ENCODE measurements at regions not wholly inside any gene's neighbourhood (a gene's known extent, or its start where the extent isn't known, plus 50 kb on each side); places are given as distances from the start of the nearest gene placed in this dataset.
A peak's percentile ranks its signal among the peaks of the same experiment; 100 is the strongest.
"Not testable (repeated sequence)": the region's sequence is repeated elsewhere in the genome, so short reads cannot be mapped to it uniquely, and the experiment has no call there.

GRCh38 chr12:75644472-75645072 is 133.2 kb upstream of the KRR1 start:
- Mint-ChIP-seq H3K27ac (no peak overlapping the region), H3K9me3 (no peaks in the 10 kb centered on the region), H3K4me1 (peaks cover 4 to 16% (median 14%) of the 10 kb centered on the region in 4 donors), H3K4me3 (no peak overlapping the region), H3K27me3 (no peaks in the 10 kb centered on the region), H3K36me3 (no peaks in the 10 kb centered on the region)
- H3K36me3 ChIP-seq (ENCODE audit: control insufficient read depth, insufficient read depth, low read length) = no peaks in the 10 kb centered on the region
- no peak overlapping the region for H3K27ac ChIP-seq (ENCODE audit: insufficient read depth, low read length, poor library complexity, severe bottlenecking)
- H3K4me3 ChIP-seq (ENCODE audit: low read depth, low read length) = no peak overlapping the region
- no peaks in the 10 kb centered on the region for H3K9me3 ChIP-seq (ENCODE audit: control insufficient read depth in 2 of 2, low read length in 2 of 2)
- peaks cover 7% of the 10 kb centered on the region for H3K4me1 ChIP-seq (ENCODE audit: control insufficient read depth, insufficient read depth, low read length, poor library complexity, severe bottlenecking)
- H3K27me3 ChIP-seq (ENCODE audit: control insufficient read depth, insufficient read depth, low read length) = no peaks in the 10 kb centered on the region
- ATAC-seq (ENCODE audit: low read depth in 2 of 2) (no peak), DNase-seq (no peak)

DNA sequence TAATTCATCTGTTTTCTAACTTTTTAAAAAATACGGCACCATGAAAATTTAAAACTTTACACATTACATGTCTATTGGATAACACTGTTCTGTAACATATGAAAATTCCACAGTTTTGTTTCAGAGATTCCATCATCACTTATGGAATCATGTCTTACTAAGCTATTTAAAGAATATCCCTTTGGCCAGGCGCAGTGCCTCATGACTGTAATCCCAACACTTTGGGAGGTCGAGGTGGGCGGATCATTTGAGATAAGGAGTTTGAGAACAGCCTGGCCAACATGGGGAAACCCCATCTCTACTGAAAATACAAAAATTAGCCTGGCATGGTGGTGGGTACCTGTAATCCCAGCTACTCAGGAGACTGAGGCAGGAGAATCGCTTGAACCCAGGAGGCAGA is 131.7 kb upstream of the KRR1 start:
- H3K9me3 Mint-ChIP-seq; H3K4me1 ChIP-seq (ENCODE audit: control insufficient read depth, insufficient read depth, low read length, poor library complexity, severe bottlenecking); H3K27me3 ChIP-seq (ENCODE audit: control insufficient read depth, insufficient read depth, low read length); H3K36me3 Mint-ChIP-seq; H3K9me3 ChIP-seq (ENCODE audit: control insufficient read depth in 2 of 2, low read length in 2 of 2); H3K27me3 Mint-ChIP-seq; H3K36me3 ChIP-seq (ENCODE audit: control insufficient read depth, insufficient read depth, low read length); H3K27ac Mint-ChIP-seq; H3K4me3 Mint-ChIP-seq; H3K4me3 ChIP-seq (ENCODE audit: low read depth, low read length); DNase-seq; ATAC-seq (ENCODE audit: low read depth in 2 of 2); H3K27ac ChIP-seq (ENCODE audit: insufficient read depth, low read length, poor library complexity, severe bottlenecking): not testable (repeated sequence)
- H3K4me1 Mint-ChIP-seq = peaks cover 4 to 16% (median 14%) of the 10 kb centered on the region in 4 donors

GRCh38 chr12:75642226-75642625 is 130.8 kb upstream of the KRR1 start:
- Histone ChIP-seq H3K27me3 (ENCODE audit: control insufficient read depth, insufficient read depth, low read length) (no peaks in the 10 kb centered on the region), H3K27ac (ENCODE audit: insufficient read depth, low read length, poor library complexity, severe bottlenecking) (no peak overlapping the region), H3K4me1 (ENCODE audit: control insufficient read depth, insufficient read depth, low read length, poor library complexity, severe bottlenecking) (peaks cover 7% of the 10 kb centered on the region), H3K36me3 (ENCODE audit: control insufficient read depth, insufficient read depth, low read length) (no peaks in the 10 kb centered on the region), H3K9me3 (ENCODE audit: control insufficient read depth in 2 of 2, low read length in 2 of 2) (no peaks in the 10 kb centered on the region), H3K4me3 (ENCODE audit: low read depth, low read length) (no peak overlapping the region)
- DNase-seq = no peak
- Mint-ChIP-seq H3K9me3 (no peaks in the 10 kb centered on the region), H3K27me3 (peaks cover 5% of the 10 kb centered on the region), H3K27ac (no peak overlapping the region), H3K4me1 (peaks cover 4 to 16% (median 14%) of the 10 kb centered on the region in 4 donors), H3K4me3 (no peak overlapping the region), H3K36me3 (no peaks in the 10 kb centered on the region)
- no peak for ATAC-seq (ENCODE audit: low read depth in 2 of 2)

DNA sequence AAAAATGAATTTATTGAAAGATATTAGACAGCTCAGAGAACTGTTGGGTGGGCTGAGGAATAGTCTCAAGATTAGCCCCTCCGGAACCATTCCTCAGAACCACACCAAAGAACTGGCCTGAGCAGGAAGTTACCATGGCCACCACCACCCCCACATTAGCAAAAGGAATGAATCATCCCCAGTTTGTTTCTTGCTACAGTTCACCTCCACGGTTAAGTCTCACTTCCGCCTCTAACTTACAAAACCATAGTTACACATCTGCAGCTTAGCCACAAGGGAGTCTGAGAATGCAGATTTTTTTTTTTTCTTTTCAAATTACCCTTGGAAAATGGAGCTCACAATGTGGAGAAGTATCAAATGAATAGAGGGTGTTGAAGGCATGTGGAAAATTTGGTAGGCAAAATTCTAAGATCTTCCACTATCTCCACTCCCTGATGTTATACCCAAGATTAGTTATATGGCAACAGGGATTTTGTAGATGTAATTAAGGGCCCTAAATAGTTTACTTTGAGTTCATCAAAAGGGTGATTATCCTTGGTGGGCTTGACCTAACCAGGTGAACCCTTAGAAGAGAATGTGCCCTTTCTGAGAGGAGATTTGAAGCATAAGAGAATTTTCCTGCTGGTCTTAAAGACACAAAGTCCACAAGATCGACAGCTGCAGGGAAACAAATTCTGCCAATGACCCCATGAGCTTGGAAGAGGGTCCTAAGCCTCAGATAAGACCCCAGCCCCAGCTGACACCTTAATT is 129.8 kb upstream of the KRR1 start:
- no peak overlapping the region for H3K27ac ChIP-seq (ENCODE audit: insufficient read depth, low read length, poor library complexity, severe bottlenecking)
- no peaks in the 10 kb centered on the region for H3K9me3 Mint-ChIP-seq
- DNase-seq (peak in 2 of 3 donors; percentile 9 to 61), ATAC-seq (ENCODE audit: low read depth in 2 of 2) (peak; percentile 86 to 88)
- H3K4me3 ChIP-seq (ENCODE audit: low read depth, low read length) = peak overlapping the region; percentile 46
- H3K4me3 Mint-ChIP-seq = peak overlapping the region in 1 of 4 donors; percentile 18
- H3K9me3 ChIP-seq (ENCODE audit: control insufficient read depth in 2 of 2, low read length in 2 of 2) = no peaks in the 10 kb centered on the region
- peaks cover 4 to 16% (median 14%) of the 10 kb centered on the region in 4 donors for H3K4me1 Mint-ChIP-seq
- H3K27ac Mint-ChIP-seq = peak overlapping the region in 2 of 3 donors; percentile 16 to 52
- no peaks in the 10 kb centered on the region for H3K36me3 Mint-ChIP-seq
- H3K36me3 ChIP-seq (ENCODE audit: control insufficient read depth, insufficient read depth, low read length) = no peaks in the 10 kb centered on the region
- no peaks in the 10 kb centered on the region for H3K27me3 ChIP-seq (ENCODE audit: control insufficient read depth, insufficient read depth, low read length)
- peaks cover 7% of the 10 kb centered on the region for H3K4me1 ChIP-seq (ENCODE audit: control insufficient read depth, insufficient read depth, low read length, poor library complexity, severe bottlenecking)
- peaks cover 5% of the 10 kb centered on the region for H3K27me3 Mint-ChIP-seq

DNA sequence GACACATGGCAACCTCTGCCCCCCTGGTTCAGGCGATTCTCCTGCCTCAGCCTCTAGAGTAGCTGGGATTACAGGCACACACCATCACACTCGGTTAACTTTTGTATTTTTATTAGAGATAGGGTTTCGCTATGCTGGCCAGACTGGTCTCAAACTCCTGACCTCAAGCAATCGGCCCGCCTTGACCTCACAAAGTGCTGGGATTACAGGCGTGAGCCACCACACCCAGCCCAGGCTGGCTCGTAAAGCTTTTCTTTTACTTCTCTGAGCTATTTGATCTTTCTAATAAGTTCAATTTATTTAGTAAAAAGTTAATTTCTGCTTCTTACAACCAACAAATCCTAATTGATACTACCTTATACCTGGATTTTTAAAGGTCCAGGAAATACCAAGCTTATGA is 127.4 kb upstream of the KRR1 start:
- Mint-ChIP-seq H3K27me3 (peaks cover 5% of the 10 kb centered on the region), H3K9me3 (no peaks in the 10 kb centered on the region), H3K27ac (no peak overlapping the region), H3K4me3 (no peak overlapping the region), H3K36me3 (no peaks in the 10 kb centered on the region), H3K4me1 (peaks cover 6 to 14% (median 12%) of the 10 kb centered on the region in 4 donors)
- H3K27ac ChIP-seq (ENCODE audit: insufficient read depth, low read length, poor library complexity, severe bottlenecking) = no peak overlapping the region
- peaks cover 7% of the 10 kb centered on the region for H3K4me1 ChIP-seq (ENCODE audit: control insufficient read depth, insufficient read depth, low read length, poor library complexity, severe bottlenecking)
- no peak for DNase-seq
- H3K9me3 ChIP-seq (ENCODE audit: control insufficient read depth in 2 of 2, low read length in 2 of 2) = no peaks in the 10 kb centered on the region
- H3K27me3 ChIP-seq (ENCODE audit: control insufficient read depth, insufficient read depth, low read length) = peaks cover 2% of the 10 kb centered on the region
- no peak for ATAC-seq (ENCODE audit: low read depth in 2 of 2)
- H3K36me3 ChIP-seq (ENCODE audit: control insufficient read depth, insufficient read depth, low read length) = no peaks in the 10 kb centered on the region
- no peak overlapping the region for H3K4me3 ChIP-seq (ENCODE audit: low read depth, low read length)

DNA sequence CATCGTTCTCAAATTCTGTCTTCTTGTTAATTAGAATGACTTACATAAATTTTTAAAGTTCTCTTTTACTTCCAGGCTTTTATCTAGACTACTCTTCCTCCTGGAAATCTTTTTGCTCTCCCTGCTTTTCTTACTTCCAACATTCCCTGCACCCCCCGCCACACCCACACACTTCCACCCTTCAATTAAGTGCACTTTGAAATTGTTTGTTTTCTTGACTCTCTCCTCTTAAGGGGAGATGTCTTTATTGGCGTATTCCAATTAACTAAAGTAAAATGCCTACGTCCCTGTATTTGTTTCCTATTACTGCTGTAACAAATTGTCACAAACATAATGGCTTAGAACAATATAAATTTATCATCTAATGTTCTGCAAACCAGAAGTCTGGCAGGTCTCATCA is 125.2 kb upstream of the KRR1 start:
- H3K4me3 Mint-ChIP-seq = no peak overlapping the region
- H3K9me3 ChIP-seq (ENCODE audit: control insufficient read depth in 2 of 2, low read length in 2 of 2) = no peaks in the 10 kb centered on the region

DNA sequence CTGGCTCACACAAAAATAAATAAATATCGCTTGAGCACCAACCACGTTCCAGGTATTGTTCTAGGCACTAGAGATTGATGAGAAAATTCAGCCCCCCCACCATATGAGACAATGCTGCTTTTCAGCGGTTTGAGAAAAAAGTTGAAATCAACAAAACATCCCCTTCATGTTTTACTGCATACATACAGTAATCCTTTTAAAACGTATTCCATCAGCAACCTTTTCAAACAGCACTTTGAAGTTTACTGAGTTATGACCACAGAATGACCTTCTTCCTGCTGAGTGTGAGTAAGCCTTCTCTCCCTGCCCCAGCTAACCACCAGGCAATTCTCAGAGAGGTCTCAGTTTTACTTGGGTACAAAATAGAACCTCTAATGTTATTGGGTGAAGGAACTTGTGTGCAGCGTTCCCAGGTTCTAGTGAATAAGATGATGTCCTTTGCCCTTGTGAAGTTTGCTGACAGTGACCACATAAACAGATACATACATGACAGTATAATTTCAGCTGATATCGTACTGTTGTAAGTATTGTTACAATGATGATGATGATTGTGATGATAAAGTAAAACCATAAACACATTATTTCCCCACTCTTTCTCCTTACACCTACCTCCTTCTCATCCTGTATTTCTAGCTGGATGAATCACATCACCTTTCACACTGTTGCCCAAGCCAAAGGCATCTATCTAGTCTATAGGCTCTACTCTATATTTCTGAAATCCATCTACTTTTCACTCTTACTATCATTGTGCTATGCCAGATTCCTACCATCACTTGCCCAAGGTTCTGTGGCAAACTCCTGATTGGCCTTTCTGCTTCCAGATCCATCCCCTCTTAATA is 124.4 kb upstream of the KRR1 start:
- Histone ChIP-seq H3K36me3 (ENCODE audit: control insufficient read depth, insufficient read depth, low read length) (no peaks in the 10 kb centered on the region), H3K4me3 (ENCODE audit: low read depth, low read length) (no peak overlapping the region), H3K4me1 (ENCODE audit: control insufficient read depth, insufficient read depth, low read length, poor library complexity, severe bottlenecking) (no peaks in the 10 kb centered on the region), H3K27ac (ENCODE audit: insufficient read depth, low read length, poor library complexity, severe bottlenecking) (no peak overlapping the region), H3K9me3 (ENCODE audit: control insufficient read depth in 2 of 2, low read length in 2 of 2) (no peaks in the 10 kb centered on the region), H3K27me3 (ENCODE audit: control insufficient read depth, insufficient read depth, low read length) (peaks cover 3% of the 10 kb centered on the region)
- Mint-ChIP-seq H3K27me3 (peaks cover 5% of the 10 kb centered on the region), H3K4me1 (peaks cover 2 to 5% (median 4%) of the 10 kb centered on the region in 4 donors), H3K9me3 (no peaks in the 10 kb centered on the region), H3K4me3 (no peak overlapping the region), H3K36me3 (no peaks in the 10 kb centered on the region), H3K27ac (no peak overlapping the region)
- ATAC-seq (ENCODE audit: low read depth in 2 of 2) (no peak), DNase-seq (peak in 1 of 3 donors; percentile 9)

More for the DNA sequence above, 125.2 kb upstream of the KRR1 start:
- peaks cover 3% of the 10 kb centered on the region for H3K27me3 ChIP-seq (ENCODE audit: control insufficient read depth, insufficient read depth, low read length)
- no peak overlapping the region for H3K27ac Mint-ChIP-seq
- no peak overlapping the region for H3K27ac ChIP-seq (ENCODE audit: insufficient read depth, low read length, poor library complexity, severe bottlenecking)
- peaks cover 6 to 13% (median 9%) of the 10 kb centered on the region in 4 donors for H3K4me1 Mint-ChIP-seq
- ATAC-seq (ENCODE audit: low read depth in 2 of 2) (no peak), DNase-seq (no peak)
- H3K36me3 ChIP-seq (ENCODE audit: control insufficient read depth, insufficient read depth, low read length) = no peaks in the 10 kb centered on the region
- H3K4me3 ChIP-seq (ENCODE audit: low read depth, low read length) = no peak overlapping the region
- peaks cover 5% of the 10 kb centered on the region for H3K27me3 Mint-ChIP-seq
- peaks cover 6% of the 10 kb centered on the region for H3K4me1 ChIP-seq (ENCODE audit: control insufficient read depth, insufficient read depth, low read length, poor library complexity, severe bottlenecking)
- H3K9me3 Mint-ChIP-seq = no peaks in the 10 kb centered on the region
- no peaks in the 10 kb centered on the region for H3K36me3 Mint-ChIP-seq

Measured in CD4-positive, CD25-positive, alpha-beta regulatory T cell (primary cell).